Kidney (tissue), 13 donors: ENCODE measurements at regions not wholly inside any gene's neighbourhood (a gene's known extent, or its start where the extent isn't known, plus 50 kb on each side); places are given as distances from the start of the nearest gene placed in this dataset.

Experiments used
- DNase-seq, 5 donors: peaks; one replicate each; pipeline ENCODE4 v3.0.0-alpha.2; 2013 to 2020
- FAIRE-seq: peaks from 2 replicates; lab custom pipeline; 2012; peaks lifted over from hg19 to GRCh38; lab: Jason Lieb, UNC
- H3K27ac ChIP-seq, 2 donors: one replicate each; pipeline ENCODE4 v1.7.0; 2013; ENCODE audit warnings: low read depth in 2 of 2, low read length in 2 of 2, inconsistent platforms in 1 of 2
- H3K27me3 ChIP-seq: one replicate; pipeline ENCODE4 v1.7.1; 2013; ENCODE audit warnings: low read length, inconsistent platforms; ENCODE audit not compliant: control insufficient read depth, insufficient read depth
- H3K36me3 ChIP-seq, 3 donors: one replicate each; pipeline versions ENCODE4 v1.7.0 to v1.7.1; 2013; ENCODE audit warnings: low read length in 3 of 3, control low read depth in 1 of 3, inconsistent platforms in 1 of 3; ENCODE audit not compliant: insufficient read depth in 3 of 3, control insufficient read depth in 2 of 3
- H3K4me1 ChIP-seq, 3 donors: one replicate each; pipeline versions ENCODE4 v1.7.0 to v1.7.1; 2013; ENCODE audit warnings: low read length in 3 of 3, inconsistent platforms in 1 of 3, low read depth in 1 of 3; ENCODE audit not compliant: control insufficient read depth in 2 of 3, insufficient read depth in 2 of 3
- H3K4me3 ChIP-seq, 3 donors: one replicate each; pipeline versions ENCODE4 v1.7.0 to v1.8.1; 2013; ENCODE audit warnings: low read length in 3 of 3, control low read depth in 1 of 3, inconsistent platforms in 1 of 3
- H3K9ac ChIP-seq, 3 donors: one replicate each; pipeline versions ENCODE4 v1.7.0 to v1.7.1; 2013; ENCODE audit warnings: low read length in 3 of 3, control low read depth in 1 of 3, inconsistent platforms in 1 of 3
- H3K9me3 ChIP-seq, 3 donors: one replicate each; pipeline versions ENCODE4 v1.7.0 to v1.7.1; 2013; ENCODE audit warnings: low read length in 3 of 3, control low read depth in 1 of 3, inconsistent platforms in 1 of 3; ENCODE audit not compliant: control insufficient read depth in 2 of 3, insufficient read depth in 1 of 3
- intact Hi-C: fragments of 100-400 bp; cut with DNase I; formaldehyde crosslinking; loops from one replicate; pipeline ENCODE4 v1.11.1; 2022
- TF ChIP-seq, protein P1 (sequence below): IDR thresholded peaks from 3 replicates; pipeline ENCODE4 v1.5.1; 2012; ENCODE audit warnings: mild to moderate bottlenecking, moderate library complexity, borderline replicate concordance; ENCODE audit not compliant: insufficient read depth; ENCODE audit errors: extremely low read depth
- donor health status: control.
- donor health status: control.
- donor health status: control.
- donor health status: control.
- donor health status: control.
- donor health status: DM: yes; HTN: yes; CAD: no.
- donor health status: Normal renal cell carcinoma (clear cell type).

GRCh38 chr6:916131-916530 lies 223.2 kb upstream of the EXOC2 start:
- intact Hi-C loops, result no loop called here
- H3K9me3 ChIP-seq, result peaks cover 0 to 17% (median 0%) of the 10 kb centered on the region in 3 donors
- TF ChIP-seq, protein P1, sequence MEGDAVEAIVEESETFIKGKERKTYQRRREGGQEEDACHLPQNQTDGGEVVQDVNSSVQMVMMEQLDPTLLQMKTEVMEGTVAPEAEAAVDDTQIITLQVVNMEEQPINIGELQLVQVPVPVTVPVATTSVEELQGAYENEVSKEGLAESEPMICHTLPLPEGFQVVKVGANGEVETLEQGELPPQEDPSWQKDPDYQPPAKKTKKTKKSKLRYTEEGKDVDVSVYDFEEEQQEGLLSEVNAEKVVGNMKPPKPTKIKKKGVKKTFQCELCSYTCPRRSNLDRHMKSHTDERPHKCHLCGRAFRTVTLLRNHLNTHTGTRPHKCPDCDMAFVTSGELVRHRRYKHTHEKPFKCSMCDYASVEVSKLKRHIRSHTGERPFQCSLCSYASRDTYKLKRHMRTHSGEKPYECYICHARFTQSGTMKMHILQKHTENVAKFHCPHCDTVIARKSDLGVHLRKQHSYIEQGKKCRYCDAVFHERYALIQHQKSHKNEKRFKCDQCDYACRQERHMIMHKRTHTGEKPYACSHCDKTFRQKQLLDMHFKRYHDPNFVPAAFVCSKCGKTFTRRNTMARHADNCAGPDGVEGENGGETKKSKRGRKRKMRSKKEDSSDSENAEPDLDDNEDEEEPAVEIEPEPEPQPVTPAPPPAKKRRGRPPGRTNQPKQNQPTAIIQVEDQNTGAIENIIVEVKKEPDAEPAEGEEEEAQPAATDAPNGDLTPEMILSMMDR, result no peak
- H3K27me3 ChIP-seq, result no peaks in the 10 kb centered on the region
- no peak overlapping the region for H3K27ac ChIP-seq
- no peak overlapping the region for H3K9ac ChIP-seq
- FAIRE-seq, result no peak
- H3K36me3 ChIP-seq, result no peaks in the 10 kb centered on the region
- no peak overlapping the region for H3K4me3 ChIP-seq
- no peak for DNase-seq
- H3K4me1 ChIP-seq, result no peaks in the 10 kb centered on the region

DNA sequence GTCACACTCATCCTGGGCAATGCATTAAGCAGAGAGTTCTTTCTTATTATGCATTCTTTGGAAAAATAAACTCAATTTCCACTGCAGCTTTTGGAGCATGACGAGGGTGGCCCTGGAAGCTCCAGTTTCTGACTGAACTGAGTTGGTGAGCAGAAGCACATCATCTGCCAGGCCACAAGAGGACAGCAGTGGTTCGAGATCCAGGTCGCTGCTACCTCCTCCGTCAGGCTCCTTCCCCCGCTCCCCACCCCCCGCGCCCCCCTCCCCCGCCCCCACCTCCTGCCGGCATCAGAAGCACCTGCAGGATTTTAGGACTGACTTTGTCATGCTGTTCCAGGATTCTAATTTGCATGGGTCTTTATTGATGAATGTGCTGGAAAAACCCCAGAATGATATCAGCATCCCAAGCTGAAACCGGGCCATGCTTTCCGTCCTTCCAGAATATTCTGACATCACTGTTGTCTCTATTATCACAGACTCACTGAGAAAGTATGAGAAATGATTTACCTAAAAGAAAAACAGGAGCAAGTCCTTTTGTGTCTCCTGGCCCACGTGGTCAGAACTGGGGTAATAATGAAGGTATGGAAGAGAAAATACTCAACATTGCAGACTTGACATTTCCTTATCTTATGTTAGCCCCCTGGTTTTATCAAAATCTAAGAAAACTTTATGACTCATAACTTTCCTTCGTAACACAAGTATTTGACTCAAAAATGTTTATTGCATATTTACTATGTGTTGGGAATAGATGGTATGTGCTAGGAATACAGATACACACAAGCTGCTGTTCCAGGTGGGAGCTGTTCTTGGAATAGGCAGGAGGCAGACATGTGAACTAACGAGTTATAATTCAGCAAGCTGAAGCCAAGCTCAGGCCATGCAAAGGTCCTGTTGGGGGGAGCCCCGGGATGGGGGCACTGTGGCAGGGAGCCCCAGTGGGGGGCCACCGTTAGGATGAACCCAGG lies 220.2 kb upstream of the EXOC2 start:
- DNase-seq, result peak in 4 of 5 donors; percentile 74 to 81 (median 76)
- no peak overlapping the region for H3K9ac ChIP-seq
- TF ChIP-seq, protein P1, result peak; percentile 71
- no peak for FAIRE-seq
- H3K27ac ChIP-seq, result no peak overlapping the region
- H3K4me1 ChIP-seq, result no peaks in the 10 kb centered on the region
- no peak overlapping the region for H3K4me3 ChIP-seq
- intact Hi-C loops, result no loop called here
- peaks cover 0 to 3% (median 0%) of the 10 kb centered on the region in 3 donors for H3K9me3 ChIP-seq
- H3K27me3 ChIP-seq, result no peaks in the 10 kb centered on the region
- H3K36me3 ChIP-seq, result no peaks in the 10 kb centered on the region

DNA sequence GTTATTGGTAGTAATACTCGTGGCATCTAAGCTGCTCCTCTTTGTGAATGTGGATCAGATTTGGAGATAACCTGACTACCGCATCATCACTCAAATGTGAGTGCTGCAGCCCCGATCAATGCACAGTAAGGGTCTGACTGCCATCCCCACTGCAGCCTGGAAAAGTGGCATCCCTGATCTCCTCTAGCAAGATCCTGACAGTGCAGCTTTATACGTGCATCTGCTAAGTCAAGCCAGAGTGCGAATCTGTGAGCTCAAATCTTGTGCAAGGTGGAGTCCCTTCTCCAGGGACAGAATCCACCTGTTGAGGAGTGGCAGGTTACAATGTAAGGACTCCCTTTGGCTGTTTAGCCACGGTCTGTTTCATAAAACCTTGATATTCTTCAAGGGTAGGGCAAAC lies 215.0 kb upstream of the EXOC2 start:
- DNase-seq (no peak), FAIRE-seq (no peak)
- TF ChIP-seq, protein P1, result no peak
- H3K4me1 ChIP-seq, result no peaks in the 10 kb centered on the region
- no peaks in the 10 kb centered on the region for H3K9me3 ChIP-seq
- no peaks in the 10 kb centered on the region for H3K36me3 ChIP-seq
- no peaks in the 10 kb centered on the region for H3K27me3 ChIP-seq
- no peak overlapping the region for H3K27ac ChIP-seq
- intact Hi-C loops, result no loop called here
- H3K4me3 ChIP-seq, result no peak overlapping the region
- no peak overlapping the region for H3K9ac ChIP-seq
